ENCODE measurements at regions not wholly inside any gene's neighbourhood (a gene's known extent, or its start where the extent isn't known, plus 50 kb on each side); places are given as distances from the start of the nearest gene placed in this dataset.

DNA sequence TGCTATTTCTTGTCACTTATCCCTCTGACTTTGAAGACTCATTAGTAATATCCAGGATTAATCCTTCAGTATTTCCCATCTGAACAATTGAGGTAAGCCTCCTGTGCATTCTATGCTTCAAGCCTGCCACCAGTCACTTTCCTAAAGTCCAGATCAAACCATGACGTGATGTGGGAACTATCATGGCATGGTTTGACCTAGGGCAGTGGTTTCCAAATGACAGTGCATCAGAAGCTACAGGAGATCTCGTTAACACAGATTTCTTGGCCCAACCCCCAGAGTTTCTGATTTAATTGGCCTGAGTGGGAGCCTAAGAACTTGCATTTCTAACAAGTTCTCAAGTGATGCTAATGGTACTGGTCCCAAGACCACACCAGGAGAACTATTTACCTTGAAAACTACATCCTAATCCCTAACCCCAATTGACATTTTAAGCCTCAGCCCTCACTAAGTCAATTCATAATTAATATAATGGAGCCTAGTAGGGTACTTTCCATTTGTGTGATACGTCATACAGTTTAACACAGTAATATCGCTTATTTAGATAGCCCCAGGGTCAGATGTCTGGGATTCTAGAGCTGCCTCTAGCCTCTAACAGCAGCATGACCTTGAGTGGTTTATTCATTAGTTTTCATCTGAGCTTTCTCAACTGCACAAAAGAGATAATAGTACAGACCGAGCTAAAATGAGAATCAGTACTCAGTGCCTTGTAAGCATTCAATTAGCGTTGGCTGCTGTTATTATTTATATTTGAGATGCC is 907.6 kb downstream of the TFAP2A start:
- no peak for DNase-seq

DNA sequence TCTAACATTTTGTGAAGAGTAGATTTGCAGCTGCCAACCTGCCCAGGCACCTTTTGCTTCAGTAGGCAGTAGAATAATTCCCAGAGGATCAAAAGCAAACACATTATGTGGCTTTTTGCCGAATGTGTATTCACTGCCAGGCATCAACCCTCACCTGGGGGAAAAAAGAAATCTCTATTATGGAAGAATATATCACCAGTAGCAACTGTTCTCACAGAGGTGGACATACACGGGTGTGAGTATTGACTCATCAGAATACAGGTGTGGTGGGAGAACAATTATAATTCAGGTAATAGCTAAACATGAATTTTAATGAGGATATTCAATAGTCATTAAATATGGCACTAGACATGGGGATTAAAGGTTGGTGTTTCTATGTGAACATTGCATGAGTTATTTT is 910.7 kb downstream of the TFAP2A start:
- DNase-seq = no peak

DNA sequence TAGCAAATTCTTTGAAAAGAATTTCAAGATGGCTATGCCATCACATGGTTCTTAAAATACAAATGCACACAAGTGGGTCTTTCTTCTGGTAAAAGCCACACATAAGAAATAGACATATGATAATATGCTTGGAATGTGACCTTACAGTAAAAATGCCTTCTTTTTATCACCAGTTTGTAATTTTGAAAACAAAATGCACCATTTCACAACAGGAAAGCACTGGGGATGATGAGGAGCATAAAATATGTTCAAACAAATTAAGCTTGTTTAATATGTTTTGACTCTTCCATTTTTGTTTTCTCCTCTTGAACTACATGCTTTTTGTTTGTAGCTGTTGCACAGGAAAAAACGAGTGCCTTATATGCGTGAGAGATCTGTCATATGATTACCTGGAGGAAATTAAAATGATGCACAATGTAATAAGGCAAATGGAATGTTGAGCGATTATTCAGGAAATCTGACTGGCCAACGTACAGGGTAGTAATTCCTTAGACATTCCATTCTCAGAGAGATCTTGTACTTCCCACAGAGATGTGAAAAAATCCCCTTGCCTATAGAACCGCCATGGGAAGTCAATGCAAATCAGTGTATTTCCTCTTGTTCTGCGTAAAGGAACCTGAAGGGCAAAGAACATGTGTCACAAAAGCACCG is 911.6 kb downstream of the TFAP2A start:
- DNase-seq = no peak

- DNase-seq = no peak
Observed at GRCh38 chr6:9499709-9500108, 915.2 kb downstream of the TFAP2A start.

DNA sequence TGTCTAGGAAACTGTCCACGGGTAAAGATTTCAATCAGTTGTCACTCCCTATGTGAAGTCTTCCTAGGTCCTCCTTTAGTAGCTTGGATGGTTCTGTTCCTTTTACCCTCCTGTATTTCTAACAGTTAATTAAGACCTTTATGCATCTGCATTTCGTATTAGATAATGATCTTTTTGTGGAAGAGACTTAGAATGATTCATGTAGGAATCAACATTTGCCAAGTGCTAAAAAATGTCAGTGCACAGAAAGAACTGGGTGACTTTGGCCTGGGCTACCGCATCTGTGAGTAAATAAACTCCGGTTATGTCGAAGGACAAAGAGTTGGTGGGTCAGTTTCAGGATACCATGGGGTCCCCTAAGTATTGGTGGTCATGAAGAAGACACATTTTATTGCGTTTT is 918.0 kb downstream of the TFAP2A start:
- no peak for DNase-seq

- no peak for DNase-seq
Observed at GRCh38 chr6:9494864-9495263, 920.0 kb downstream of the TFAP2A start.

DNA sequence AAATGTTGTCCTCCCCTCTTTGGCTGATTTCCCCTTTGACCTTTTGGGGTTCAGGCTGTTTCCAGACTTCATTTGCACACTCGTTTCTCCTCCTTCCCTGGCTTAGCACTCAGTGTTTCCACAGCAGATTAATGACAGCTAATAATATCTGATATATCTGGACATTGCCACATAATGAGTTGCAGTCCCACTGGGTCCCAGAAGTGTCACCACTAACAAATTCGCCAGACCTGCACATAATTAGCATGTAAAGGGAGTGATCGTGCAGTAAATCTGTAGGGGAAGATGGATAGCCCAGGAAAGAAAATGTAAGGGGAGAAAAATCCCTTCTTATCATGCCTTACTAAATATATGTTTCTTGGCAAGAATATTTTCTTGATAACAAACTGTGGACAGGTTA is 922.1 kb downstream of the TFAP2A start:
- DNase-seq = no peak

DNA sequence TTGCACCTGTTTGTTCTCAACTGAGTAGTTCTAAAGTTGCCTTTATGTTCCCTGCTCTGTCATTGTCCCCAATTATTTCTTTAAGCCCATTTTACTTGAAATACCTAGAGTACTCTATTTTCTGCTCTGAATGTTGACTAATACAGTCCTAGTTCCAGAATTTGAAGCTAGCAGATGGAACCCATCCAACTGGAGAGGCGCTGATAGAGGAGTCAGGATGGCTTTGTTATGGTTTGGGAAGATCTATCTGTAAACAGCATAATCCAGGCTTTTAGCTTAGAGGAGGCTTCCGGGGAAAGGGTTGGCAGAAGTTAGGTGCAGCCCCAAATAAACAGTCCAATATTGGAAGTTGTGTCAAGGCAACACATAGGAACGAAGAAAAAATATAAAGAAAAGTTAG is 927.7 kb downstream of the TFAP2A start:
- DNase-seq = no peak

- no peak for DNase-seq
Observed at GRCh38 chr6:9485992-9486391, 928.9 kb downstream of the TFAP2A start.

GRCh38 chr6:9484686-9485085 is 930.2 kb downstream of the TFAP2A start:
- DNase-seq = no peak

- DNase-seq = no peak
Observed at GRCh38 chr6:9484091-9484490, 930.8 kb downstream of the TFAP2A start.

- no peak for DNase-seq
Observed at GRCh38 chr6:9482030-9482738, 932.7 kb downstream of the TFAP2A start.

DNA sequence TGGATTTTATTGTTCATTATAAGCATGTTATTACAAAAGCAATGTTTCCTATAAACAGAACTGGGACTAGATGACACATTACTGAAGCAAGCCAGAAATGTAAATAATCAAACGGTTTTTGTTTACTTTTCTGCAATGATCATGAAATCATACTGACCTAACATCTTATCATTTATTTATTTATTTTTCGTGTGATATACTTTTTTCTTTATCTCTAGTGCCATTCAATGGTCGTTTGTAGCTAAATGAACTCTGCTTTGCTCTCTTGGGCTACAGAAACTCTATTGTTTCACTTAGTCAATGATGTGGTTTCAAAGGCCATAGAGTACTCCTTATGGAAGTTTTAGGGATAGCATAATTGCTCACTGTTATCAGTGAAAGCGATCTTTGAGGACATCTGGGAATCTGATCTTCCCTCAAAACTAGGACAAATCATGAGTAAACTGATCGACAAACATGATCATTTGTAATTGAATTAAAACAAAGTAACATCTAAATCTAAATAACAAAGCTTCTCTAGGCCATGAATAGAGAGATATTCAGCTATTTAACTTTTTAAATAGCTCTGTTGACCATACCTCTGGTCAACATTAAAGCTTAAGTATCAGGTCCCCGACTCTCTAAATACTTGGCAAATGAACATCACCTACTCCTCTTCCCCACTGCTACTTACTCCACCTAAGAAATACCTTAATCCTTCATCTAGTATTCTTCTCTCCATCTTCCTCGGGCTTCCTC is 933.4 kb downstream of the TFAP2A start:
- DNase-seq = no peak

GRCh38 chr6:9468277-9468676 is 946.6 kb downstream of the TFAP2A start:
- no peak for DNase-seq

- no peak for DNase-seq
Observed at GRCh38 chr6:9467741-9468140, 947.1 kb downstream of the TFAP2A start.

DNA sequence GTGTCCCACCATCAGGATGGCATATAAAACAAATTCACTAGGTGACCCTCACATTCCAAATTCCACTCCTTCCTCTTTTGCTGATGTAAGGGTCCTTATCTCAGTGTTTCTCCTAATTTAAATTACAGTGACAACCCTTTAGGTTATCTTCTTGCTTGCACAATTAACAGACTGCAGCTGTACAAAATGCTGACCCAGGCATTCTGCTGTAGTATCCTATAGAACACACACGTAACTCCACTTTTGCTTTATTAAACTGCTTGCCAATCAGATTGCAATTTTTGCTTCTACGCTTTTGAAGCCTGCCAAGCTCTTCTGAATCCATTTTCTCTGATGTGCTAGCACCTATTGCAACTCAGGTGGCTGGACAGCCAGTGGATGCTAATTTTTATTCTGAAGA is 950.3 kb downstream of the TFAP2A start:
- DNase-seq = no peak

GRCh38 chr6:9463311-9463710 is 951.6 kb downstream of the TFAP2A start:
- no peak for DNase-seq

- DNase-seq = no peak
Observed at GRCh38 chr6:9461188-9461587, 953.7 kb downstream of the TFAP2A start.

- DNase-seq = no peak
Observed at GRCh38 chr6:9458424-9458823, 956.5 kb downstream of the TFAP2A start.

GRCh38 chr6:9455864-9456658 is 958.8 kb downstream of the TFAP2A start:
- no peak for DNase-seq

DNA sequence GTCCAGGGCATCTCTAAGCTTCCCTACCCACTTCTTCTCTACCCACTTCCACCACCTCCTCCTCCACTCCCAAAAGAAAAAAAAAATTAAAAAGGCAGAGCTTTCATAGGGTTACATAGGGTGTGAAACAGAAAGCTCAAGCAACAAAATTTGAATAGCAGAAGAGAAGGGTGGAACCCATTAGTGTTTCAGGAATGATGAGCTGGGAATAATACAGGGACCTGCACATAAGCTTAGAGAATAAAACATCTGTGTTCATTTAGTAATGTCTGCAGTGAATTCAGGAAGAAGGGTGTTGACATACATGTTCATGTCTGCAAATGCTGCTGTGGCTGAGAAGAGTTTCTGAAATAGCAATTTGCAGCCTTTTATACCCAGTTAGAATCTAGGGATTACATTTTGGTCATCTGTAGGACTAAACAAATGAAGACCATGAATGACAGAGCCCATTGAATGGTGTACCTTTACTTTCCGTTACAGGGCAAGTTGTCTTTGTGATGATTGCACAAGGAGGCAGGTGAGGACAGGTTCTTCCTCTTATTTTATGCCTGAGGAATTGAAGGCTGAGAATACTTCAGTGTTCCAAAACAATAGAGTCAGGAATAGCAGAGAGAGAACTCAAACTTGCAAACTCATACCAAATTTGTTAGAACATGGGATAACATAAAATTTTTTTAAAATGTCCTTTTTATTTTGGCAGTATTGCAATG is 975.1 kb downstream of the TFAP2A start:
- no peak for DNase-seq

- DNase-seq = no peak
Observed at GRCh38 chr6:9437836-9438235, 977.0 kb downstream of the TFAP2A start.

Data from CD4-positive, alpha-beta T cell treated with Interleukin-1 beta for 1 hour (primary cell).